Bronchial epithelial cell (primary cell): ENCODE measurements at regions not wholly inside any gene's neighbourhood (a gene's known extent, or its start where the extent isn't known, plus 50 kb on each side); places are given as distances from the start of the nearest gene placed in this dataset.
A peak's percentile ranks its signal among the peaks of the same experiment; 100 is the strongest.
"Not testable (repeated sequence)": the region's sequence is repeated elsewhere in the genome, so short reads cannot be mapped to it uniquely, and the experiment has no call there.

Source experiments
- DNase-seq: peaks from one replicate; pipeline ENCODE4 v3.0.0-alpha.2; 2010; ENCODE audit warnings: low read depth
- FAIRE-seq: peaks from 2 replicates; lab custom pipeline; 2011; peaks lifted over from hg19 to GRCh38; lab: Jason Lieb, UNC
- H3K27me3 ChIP-seq: 2 replicates; pipeline ENCODE4 v1.5.1; 2011; ENCODE audit warnings: low read length; ENCODE audit not compliant: control insufficient read depth, insufficient read depth
- H3K36me3 ChIP-seq: 2 replicates; pipeline ENCODE4 v1.5.1; 2011; ENCODE audit warnings: low read length; ENCODE audit not compliant: control insufficient read depth, insufficient read depth
- H3K4me3 ChIP-seq: 2 replicates; pipeline ENCODE4 v1.5.1; 2011; ENCODE audit warnings: mild to moderate bottlenecking, low read depth, low read length, control low read depth
- TF ChIP-seq, protein P1 (sequence below): IDR thresholded peaks from 2 replicates; pipeline ENCODE4 v1.5.1; 2011; ENCODE audit warnings: mild to moderate bottlenecking, moderate library complexity, low read length, control low read depth, inconsistent platforms; ENCODE audit not compliant: insufficient read depth, severe bottlenecking

DNA sequence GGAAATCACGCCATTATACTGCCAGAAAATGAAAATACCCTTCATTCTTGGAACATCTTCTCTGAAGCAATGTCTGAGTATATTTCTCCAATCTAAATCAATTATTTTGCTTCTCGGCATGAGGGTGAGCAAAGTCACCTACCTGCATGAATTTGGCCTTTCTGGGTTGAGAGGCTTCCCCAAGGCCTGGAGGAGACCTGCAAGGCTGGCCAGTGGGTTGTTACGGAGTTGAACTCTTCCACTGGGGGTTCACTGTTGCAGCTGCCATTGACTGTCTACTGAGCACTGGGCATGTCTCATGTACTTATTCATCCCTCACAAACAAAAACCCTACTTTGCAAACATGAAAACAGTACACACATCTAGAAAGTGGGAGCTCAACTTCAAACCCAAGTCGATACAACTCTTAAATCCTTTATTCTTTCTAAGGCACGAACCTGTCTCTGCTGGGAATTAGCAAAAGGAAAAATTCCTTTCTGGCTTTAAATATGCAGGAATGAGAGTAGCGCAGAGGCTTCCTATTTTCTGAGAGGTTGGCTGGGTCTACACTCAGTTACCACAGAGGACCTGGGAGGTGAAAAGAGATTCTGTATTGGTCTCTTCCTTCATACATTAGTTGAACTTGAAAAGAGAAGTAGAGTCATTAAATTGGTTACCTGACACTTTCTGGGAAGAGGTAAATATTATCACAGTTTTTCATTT lies 87.6 kb upstream of the SGK1 start:
- FAIRE-seq, result no peak
- no peak for DNase-seq
- Histone ChIP-seq H3K27me3 (no peaks in the 10 kb centered on the region), H3K4me3 (no peak overlapping the region), H3K36me3 (no peaks in the 10 kb centered on the region)
- TF ChIP-seq, protein P1, sequence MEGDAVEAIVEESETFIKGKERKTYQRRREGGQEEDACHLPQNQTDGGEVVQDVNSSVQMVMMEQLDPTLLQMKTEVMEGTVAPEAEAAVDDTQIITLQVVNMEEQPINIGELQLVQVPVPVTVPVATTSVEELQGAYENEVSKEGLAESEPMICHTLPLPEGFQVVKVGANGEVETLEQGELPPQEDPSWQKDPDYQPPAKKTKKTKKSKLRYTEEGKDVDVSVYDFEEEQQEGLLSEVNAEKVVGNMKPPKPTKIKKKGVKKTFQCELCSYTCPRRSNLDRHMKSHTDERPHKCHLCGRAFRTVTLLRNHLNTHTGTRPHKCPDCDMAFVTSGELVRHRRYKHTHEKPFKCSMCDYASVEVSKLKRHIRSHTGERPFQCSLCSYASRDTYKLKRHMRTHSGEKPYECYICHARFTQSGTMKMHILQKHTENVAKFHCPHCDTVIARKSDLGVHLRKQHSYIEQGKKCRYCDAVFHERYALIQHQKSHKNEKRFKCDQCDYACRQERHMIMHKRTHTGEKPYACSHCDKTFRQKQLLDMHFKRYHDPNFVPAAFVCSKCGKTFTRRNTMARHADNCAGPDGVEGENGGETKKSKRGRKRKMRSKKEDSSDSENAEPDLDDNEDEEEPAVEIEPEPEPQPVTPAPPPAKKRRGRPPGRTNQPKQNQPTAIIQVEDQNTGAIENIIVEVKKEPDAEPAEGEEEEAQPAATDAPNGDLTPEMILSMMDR, result no peak

DNA sequence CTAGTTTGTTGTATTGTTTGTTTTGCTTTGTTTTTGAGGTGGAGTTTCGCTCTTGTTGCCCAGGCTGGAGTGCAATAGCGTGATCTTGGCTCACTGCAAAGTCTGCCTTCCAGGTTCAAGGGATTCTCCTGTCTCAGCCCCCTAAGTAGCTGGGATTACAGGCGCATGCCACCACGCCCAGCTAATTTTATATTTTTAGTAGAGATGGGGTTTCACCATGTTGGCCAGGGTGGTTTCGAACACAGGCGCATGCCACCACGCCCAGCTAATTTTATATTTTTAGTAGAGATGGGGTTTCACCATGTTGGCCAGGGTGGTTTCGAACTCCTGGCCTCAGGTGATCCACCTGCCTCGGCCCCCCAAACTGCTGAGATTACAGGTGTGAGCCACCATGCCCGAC lies 85.4 kb upstream of the SGK1 start:
- FAIRE-seq, H3K36me3 ChIP-seq, DNase-seq: not testable (repeated sequence)

DNA sequence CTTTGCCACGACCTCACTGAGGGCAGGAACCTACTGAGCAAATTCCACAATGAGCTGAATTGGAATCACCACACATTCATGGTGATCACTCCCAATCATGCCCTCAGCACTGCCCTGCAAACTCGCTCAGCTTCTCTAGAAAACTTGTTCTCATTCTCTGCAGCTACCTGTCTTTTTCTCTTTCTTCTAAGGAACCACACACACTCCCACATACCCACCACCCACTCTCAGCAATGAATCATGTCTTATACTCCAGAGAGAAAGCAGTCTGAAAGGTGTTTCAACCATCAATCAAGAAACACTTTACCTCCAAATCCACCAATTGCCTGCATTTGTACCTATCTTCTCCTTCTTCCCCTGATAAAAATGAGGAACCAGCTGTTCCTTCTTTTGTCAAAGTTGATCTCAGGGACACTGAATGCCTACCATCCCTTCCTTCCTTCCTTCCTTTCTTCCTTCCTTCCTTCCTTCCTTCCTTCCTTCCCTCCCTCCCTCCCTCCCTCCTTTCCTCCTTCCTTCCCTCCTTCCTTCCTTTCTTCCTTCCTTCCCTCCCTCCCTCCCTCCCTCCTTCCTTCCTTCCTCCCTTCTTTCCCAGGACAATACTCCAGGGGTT lies 84.6 kb upstream of the SGK1 start:
- no peaks in the 10 kb centered on the region for H3K36me3 ChIP-seq
- H3K27me3 ChIP-seq, result no peaks in the 10 kb centered on the region
- DNase-seq (no peak), FAIRE-seq (no peak)
- H3K4me3 ChIP-seq, result no peak overlapping the region
- TF ChIP-seq, protein P1, result no peak

More for the DNA sequence above, 85.4 kb upstream of the SGK1 start:
- not testable (repeated sequence) for H3K27me3 ChIP-seq, H3K4me3 ChIP-seq

DNA sequence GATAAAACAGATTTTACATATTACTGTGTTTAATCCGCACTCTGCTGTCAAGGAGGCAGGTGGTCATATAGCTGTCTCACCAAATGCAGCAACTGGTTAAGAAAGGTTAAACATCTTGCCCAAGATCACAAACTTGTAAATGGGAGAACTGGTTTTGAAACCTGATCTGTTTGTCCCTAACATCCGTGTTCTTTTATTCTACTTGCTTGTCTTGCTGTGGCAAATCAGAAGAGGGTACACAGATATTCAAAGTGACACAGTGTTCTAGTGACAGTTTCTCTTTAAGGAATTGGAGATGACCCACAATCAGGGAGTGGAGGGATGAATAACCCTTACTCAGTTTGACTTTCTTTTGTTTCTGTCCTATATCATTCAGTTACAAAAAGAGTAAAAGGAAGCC lies 83.0 kb upstream of the SGK1 start:
- peak; percentile 61 for DNase-seq

DNA sequence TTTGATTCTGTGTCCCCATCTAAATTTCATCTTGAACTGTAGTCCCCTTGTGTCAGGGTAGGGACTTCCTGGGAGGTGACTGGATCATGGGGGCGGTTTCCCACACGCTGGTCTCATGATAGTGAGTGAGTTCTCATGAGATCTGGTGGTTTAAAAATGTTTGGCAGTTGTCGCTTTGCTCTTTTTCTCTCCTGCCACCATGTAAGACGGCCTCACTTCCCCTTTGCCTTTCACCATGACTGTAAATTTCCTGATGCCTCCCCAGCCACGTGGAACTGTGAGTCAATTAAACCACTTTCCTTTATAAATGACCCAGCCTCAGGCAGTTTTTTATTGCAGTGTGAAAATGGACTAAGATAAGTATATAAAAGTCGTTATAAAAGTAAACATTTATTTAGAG lies 80.5 kb upstream of the SGK1 start:
- Histone ChIP-seq H3K36me3 (no peaks in the 10 kb centered on the region), H3K27me3 (no peaks in the 10 kb centered on the region), H3K4me3 (no peak overlapping the region)
- peak; percentile 29 for DNase-seq
- no peak for FAIRE-seq
- TF ChIP-seq, protein P1, result no peak

More for the DNA sequence above, 83.0 kb upstream of the SGK1 start:
- H3K4me3 ChIP-seq, result no peak overlapping the region
- H3K27me3 ChIP-seq, result no peaks in the 10 kb centered on the region
- no peaks in the 10 kb centered on the region for H3K36me3 ChIP-seq
- no peak for FAIRE-seq
- TF ChIP-seq, protein P1, result no peak

DNA sequence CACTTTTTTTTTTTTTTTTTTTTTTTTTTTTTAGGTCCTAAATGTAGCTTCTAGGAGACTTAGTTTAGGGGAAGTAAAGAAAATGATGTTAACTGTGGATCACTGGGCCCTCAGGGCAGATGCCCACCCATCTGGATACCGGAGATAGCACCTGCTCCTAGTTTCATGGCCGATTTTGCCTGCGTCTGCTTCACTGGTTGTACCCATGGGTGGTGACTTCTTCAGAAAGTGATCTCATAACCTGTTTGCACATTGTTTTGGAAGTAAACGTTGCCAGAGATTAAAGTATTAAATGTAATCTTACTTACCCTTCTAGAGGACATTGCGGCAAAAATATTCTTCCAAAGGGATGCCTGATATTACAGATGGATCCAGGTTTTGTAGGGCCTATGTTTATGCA lies 79.8 kb upstream of the SGK1 start:
- Histone ChIP-seq H3K27me3 (no peaks in the 10 kb centered on the region), H3K36me3 (no peaks in the 10 kb centered on the region), H3K4me3 (no peak overlapping the region)
- TF ChIP-seq, protein P1, result no peak
- FAIRE-seq, result no peak
- no peak for DNase-seq
